HepG2 (cell line): ENCODE measurements at regions not wholly inside any gene's neighbourhood (a gene's known extent, or its start where the extent isn't known, plus 50 kb on each side); places are given as distances from the start of the nearest gene placed in this dataset.

Experiments used
- CHCHD3 ChIP-seq: sonication (generic); formaldehyde crosslinking; IDR thresholded peaks from 2 replicates; pipeline ENCODE4 v1.8.0; 2022; ENCODE audit warnings: mild to moderate bottlenecking, missing genetic modification reagents, moderate library complexity
- FOXA1 ChIP-seq, 2 experiments: fragments of 450-650 bp in 1 of 2; sonication (generic) in 1 of 2; formaldehyde crosslinking in 1 of 2; IDR thresholded peaks; 2 replicates each; pipeline versions ENCODE4 v1.4.0 to v1.6.1; 2016 to 2020; ENCODE audit warnings: missing genetic modification reagents in 1 of 2
- FOXK2 ChIP-seq: fragments of 450-650 bp; IDR thresholded peaks from 2 replicates; pipeline ENCODE4 v1.6.1; 2016
- HDAC2 ChIP-seq: sonication (generic); formaldehyde crosslinking; IDR thresholded peaks from 2 replicates; pipeline ENCODE4 v1.4.0; 2020; ENCODE audit warnings: missing genetic modification reagents
- SSRP1 ChIP-seq: IDR thresholded peaks from 2 replicates; pipeline ENCODE4 v1.6.1; 2016; ENCODE audit warnings: control low read depth
- THYN1 ChIP-seq: sonication (generic); formaldehyde crosslinking; IDR thresholded peaks from 2 replicates; pipeline ENCODE4 v1.8.1; 2023; ENCODE audit warnings: low read depth, mild to moderate bottlenecking, moderate library complexity, missing genetic modification reagents, borderline replicate concordance
- WIZ ChIP-seq: sonication (generic); formaldehyde crosslinking; IDR thresholded peaks from 2 replicates; pipeline ENCODE4 v1.5.1; 2020; ENCODE audit warnings: mild to moderate bottlenecking, missing genetic modification reagents
- ZFP36L2 ChIP-seq: sonication (generic); formaldehyde crosslinking; IDR thresholded peaks from 2 replicates; pipeline ENCODE4 v1.4.0; 2020; ENCODE audit warnings: missing genetic modification reagents
- ZNF224 ChIP-seq: sonication (generic); formaldehyde crosslinking; IDR thresholded peaks from 2 replicates; pipeline ENCODE4 v1.5.0; 2020; ENCODE audit warnings: mild to moderate bottlenecking, missing genetic modification reagents
- TF ChIP-seq, protein P1 (sequence below): sonication (generic); formaldehyde crosslinking; IDR thresholded peaks from 2 replicates; pipeline ENCODE4 v1.5.0; 2020; ENCODE audit warnings: missing genetic modification reagents
- TF ChIP-seq, protein P2 (sequence below): sonication (generic); formaldehyde crosslinking; IDR thresholded peaks from 2 replicates; pipeline ENCODE4 v1.4.0; 2020; ENCODE audit warnings: missing genetic modification reagents
- TF ChIP-seq, protein P3 (sequence below): sonication (generic); formaldehyde crosslinking; IDR thresholded peaks from 2 replicates; pipeline ENCODE4 v1.8.0; 2022; ENCODE audit warnings: low read depth, missing genetic modification reagents
- TF ChIP-seq, protein P4 (sequence below): sonication (generic); formaldehyde crosslinking; IDR thresholded peaks from 2 replicates; pipeline ENCODE4 v1.5.1; 2020; ENCODE audit warnings: missing genetic modification reagents, mild to moderate bottlenecking, borderline replicate concordance
- TF ChIP-seq, protein P5 (sequence below): sonication (generic); formaldehyde crosslinking; IDR thresholded peaks from 2 replicates; pipeline ENCODE4 v1.8.0; 2022; ENCODE audit warnings: missing genetic modification reagents, low read depth, mild to moderate bottlenecking, borderline replicate concordance
- TF ChIP-seq, protein P6 (sequence below): sonication (generic); formaldehyde crosslinking; conservative IDR thresholded peaks from 2 replicates; pipeline ENCODE4 v1.4.0; 2020; ENCODE audit warnings: mild to moderate bottlenecking, missing genetic modification reagents, moderate library complexity
- TF ChIP-seq, protein P7 (sequence below): sonication (generic); formaldehyde crosslinking; IDR thresholded peaks from 2 replicates; pipeline ENCODE4 v1.4.0; 2020; ENCODE audit warnings: missing genetic modification reagents, low read depth, mild to moderate bottlenecking, borderline replicate concordance

DNA sequence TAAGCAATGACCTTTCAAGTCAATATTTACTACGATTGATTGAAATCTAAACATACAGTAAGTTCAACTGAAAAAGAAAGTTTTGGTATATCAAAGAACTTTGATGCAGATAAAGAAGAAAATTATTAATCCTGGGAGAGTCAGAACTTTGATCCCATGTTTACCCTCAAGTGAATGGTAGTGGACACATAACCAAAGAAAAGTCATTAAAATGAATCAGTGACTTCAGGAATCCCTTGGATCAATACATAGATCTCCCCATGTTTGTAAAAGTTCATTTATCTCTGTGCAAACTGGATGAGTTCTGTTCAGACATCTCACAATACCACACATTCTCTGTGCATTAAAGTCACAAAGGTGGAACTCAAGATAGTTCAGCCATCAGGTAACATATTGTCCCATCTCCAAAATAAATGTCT is 75.5 kb upstream of the RELN start (continued):
- TF ChIP-seq, protein P1, sequence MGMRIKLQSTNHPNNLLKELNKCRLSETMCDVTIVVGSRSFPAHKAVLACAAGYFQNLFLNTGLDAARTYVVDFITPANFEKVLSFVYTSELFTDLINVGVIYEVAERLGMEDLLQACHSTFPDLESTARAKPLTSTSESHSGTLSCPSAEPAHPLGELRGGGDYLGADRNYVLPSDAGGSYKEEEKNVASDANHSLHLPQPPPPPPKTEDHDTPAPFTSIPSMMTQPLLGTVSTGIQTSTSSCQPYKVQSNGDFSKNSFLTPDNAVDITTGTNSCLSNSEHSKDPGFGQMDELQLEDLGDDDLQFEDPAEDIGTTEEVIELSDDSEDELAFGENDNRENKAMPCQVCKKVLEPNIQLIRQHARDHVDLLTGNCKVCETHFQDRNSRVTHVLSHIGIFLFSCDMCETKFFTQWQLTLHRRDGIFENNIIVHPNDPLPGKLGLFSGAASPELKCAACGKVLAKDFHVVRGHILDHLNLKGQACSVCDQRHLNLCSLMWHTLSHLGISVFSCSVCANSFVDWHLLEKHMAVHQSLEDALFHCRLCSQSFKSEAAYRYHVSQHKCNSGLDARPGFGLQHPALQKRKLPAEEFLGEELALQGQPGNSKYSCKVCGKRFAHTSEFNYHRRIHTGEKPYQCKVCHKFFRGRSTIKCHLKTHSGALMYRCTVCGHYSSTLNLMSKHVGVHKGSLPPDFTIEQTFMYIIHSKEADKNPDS (CRISPR knock-in tag) = no peak
- peak; percentile 97 for TF ChIP-seq HDAC2
- no peak for TF ChIP-seq ZFP36L2 (CRISPR knock-in tag)
- TF ChIP-seq, protein P2, sequence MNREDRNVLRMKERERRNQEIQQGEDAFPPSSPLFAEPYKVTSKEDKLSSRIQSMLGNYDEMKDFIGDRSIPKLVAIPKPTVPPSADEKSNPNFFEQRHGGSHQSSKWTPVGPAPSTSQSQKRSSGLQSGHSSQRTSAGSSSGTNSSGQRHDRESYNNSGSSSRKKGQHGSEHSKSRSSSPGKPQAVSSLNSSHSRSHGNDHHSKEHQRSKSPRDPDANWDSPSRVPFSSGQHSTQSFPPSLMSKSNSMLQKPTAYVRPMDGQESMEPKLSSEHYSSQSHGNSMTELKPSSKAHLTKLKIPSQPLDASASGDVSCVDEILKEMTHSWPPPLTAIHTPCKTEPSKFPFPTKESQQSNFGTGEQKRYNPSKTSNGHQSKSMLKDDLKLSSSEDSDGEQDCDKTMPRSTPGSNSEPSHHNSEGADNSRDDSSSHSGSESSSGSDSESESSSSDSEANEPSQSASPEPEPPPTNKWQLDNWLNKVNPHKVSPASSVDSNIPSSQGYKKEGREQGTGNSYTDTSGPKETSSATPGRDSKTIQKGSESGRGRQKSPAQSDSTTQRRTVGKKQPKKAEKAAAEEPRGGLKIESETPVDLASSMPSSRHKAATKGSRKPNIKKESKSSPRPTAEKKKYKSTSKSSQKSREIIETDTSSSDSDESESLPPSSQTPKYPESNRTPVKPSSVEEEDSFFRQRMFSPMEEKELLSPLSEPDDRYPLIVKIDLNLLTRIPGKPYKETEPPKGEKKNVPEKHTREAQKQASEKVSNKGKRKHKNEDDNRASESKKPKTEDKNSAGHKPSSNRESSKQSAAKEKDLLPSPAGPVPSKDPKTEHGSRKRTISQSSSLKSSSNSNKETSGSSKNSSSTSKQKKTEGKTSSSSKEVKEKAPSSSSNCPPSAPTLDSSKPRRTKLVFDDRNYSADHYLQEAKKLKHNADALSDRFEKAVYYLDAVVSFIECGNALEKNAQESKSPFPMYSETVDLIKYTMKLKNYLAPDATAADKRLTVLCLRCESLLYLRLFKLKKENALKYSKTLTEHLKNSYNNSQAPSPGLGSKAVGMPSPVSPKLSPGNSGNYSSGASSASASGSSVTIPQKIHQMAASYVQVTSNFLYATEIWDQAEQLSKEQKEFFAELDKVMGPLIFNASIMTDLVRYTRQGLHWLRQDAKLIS (CRISPR knock-in tag) = no peak
- TF ChIP-seq THYN1 (CRISPR knock-in tag) = no peak
- TF ChIP-seq FOXA1 (IDR thresholded peaks at IDR 0.05) = peak; percentile 94
- TF ChIP-seq FOXA1 (CRISPR knock-in tag; IDR thresholded peaks at IDR 0.05) = peak; percentile 96
- TF ChIP-seq SSRP1 = no peak
- TF ChIP-seq, protein P3, sequence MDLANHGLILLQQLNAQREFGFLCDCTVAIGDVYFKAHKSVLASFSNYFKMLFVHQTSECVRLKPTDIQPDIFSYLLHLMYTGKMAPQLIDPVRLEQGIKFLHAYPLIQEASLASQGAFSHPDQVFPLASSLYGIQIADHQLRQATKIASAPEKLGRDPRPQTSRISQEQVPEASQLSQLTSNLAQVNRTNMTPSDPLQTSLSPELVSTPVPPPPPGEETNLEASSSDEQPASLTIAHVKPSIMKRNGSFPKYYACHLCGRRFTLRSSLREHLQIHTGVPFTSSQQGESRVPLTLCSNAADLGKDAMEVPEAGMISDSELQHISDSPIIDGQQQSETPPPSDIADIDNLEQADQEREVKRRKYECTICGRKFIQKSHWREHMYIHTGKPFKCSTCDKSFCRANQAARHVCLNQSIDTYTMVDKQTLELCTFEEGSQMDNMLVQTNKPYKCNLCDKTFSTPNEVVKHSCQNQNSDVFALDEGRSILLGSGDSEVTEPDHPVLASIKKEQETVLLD (CRISPR knock-in tag) = no peak
- TF ChIP-seq ZNF224 (CRISPR knock-in tag) = no peak
- TF ChIP-seq, protein P4, sequence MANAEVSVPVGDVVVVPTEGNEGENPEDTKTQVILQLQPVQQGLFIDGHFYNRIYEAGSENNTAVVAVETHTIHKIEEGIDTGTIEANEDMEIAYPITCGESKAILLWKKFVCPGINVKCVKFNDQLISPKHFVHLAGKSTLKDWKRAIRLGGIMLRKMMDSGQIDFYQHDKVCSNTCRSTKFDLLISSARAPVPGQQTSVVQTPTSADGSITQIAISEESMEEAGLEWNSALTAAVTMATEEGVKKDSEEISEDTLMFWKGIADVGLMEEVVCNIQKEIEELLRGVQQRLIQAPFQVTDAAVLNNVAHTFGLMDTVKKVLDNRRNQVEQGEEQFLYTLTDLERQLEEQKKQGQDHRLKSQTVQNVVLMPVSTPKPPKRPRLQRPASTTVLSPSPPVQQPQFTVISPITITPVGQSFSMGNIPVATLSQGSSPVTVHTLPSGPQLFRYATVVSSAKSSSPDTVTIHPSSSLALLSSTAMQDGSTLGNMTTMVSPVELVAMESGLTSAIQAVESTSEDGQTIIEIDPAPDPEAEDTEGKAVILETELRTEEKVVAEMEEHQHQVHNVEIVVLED (CRISPR knock-in tag) = peak; percentile 42; the same call in 1 of the 2 replicates
- TF ChIP-seq, protein P5, sequence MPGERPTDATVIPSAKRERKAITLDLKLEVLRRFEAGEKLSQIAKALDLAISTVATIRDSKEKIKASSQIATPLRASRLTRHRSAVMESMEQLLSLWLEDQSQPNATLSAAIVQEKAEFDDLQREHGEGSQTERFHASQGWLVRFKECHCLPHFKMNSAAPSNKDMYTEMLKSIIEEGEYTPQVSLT (CRISPR knock-in tag) = no peak
- TF ChIP-seq CHCHD3 = no peak
- TF ChIP-seq, protein P6, sequence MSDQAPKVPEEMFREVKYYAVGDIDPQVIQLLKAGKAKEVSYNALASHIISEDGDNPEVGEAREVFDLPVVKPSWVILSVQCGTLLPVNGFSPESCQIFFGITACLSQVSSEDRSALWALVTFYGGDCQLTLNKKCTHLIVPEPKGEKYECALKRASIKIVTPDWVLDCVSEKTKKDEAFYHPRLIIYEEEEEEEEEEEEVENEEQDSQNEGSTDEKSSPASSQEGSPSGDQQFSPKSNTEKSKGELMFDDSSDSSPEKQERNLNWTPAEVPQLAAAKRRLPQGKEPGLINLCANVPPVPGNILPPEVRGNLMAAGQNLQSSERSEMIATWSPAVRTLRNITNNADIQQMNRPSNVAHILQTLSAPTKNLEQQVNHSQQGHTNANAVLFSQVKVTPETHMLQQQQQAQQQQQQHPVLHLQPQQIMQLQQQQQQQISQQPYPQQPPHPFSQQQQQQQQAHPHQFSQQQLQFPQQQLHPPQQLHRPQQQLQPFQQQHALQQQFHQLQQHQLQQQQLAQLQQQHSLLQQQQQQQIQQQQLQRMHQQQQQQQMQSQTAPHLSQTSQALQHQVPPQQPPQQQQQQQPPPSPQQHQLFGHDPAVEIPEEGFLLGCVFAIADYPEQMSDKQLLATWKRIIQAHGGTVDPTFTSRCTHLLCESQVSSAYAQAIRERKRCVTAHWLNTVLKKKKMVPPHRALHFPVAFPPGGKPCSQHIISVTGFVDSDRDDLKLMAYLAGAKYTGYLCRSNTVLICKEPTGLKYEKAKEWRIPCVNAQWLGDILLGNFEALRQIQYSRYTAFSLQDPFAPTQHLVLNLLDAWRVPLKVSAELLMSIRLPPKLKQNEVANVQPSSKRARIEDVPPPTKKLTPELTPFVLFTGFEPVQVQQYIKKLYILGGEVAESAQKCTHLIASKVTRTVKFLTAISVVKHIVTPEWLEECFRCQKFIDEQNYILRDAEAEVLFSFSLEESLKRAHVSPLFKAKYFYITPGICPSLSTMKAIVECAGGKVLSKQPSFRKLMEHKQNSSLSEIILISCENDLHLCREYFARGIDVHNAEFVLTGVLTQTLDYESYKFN = peak; percentile 98
- peak; percentile 83 for TF ChIP-seq FOXK2
- TF ChIP-seq WIZ (CRISPR knock-in tag) = no peak
- TF ChIP-seq, protein P7, sequence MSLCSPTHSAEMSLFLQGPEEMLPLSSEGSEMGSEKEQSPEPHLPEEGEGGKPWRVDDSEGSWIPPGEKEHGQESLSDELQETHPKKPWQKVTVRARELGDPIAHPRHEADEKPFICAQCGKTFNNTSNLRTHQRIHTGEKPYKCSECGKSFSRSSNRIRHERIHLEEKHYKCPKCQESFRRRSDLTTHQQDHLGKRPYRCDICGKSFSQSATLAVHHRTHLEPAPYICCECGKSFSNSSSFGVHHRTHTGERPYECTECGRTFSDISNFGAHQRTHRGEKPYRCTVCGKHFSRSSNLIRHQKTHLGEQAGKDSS (CRISPR knock-in tag) = no peak
